Neural progenitor cell (in vitro differentiated cells): ENCODE measurements at regions not wholly inside any gene's neighbourhood (a gene's known extent, or its start where the extent isn't known, plus 50 kb on each side); places are given as distances from the start of the nearest gene placed in this dataset.

Source experiments
- EZH2phosphoT487 ChIP-seq: fragments of 200-600 bp; sonication (generic); IDR thresholded peaks from 2 replicates; pipeline ENCODE4 v1.6.1; 2017; ENCODE audit warnings: antibody characterized with exemption
- TF ChIP-seq, protein P1 (sequence below): fragments of 200-600 bp; sonication (generic); IDR thresholded peaks from 2 replicates; pipeline ENCODE4 v1.5.1; 2017; ENCODE audit warnings: antibody characterized with exemption, mild to moderate bottlenecking

DNA sequence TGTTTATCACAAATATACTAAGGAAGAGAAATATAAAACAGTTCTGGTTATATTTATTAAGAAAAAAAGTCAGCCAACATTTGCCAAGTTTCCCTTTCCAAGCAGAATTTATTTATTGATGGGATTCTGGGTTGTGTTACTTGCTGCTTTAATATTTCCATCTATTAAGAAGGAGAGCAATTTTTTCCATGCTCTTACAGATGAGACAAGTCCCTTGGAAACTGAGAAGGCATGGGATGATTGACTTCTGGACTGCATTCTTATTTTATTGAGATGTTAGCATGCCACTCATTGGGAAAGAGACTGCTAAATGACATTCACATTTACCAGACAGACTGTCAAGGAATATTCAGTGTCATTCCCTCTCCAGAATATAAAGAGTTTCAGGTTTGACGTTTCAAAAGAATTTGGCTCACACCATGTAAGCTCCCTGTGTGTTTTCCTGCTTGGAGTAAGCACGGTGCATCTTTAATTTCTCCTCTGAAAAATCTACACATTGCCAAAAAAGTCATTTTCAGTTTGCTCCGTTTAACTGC lies 1565.2 kb upstream of the GOT2 start:
- TF ChIP-seq EZH2phosphoT487, result no peak
- TF ChIP-seq, protein P1, sequence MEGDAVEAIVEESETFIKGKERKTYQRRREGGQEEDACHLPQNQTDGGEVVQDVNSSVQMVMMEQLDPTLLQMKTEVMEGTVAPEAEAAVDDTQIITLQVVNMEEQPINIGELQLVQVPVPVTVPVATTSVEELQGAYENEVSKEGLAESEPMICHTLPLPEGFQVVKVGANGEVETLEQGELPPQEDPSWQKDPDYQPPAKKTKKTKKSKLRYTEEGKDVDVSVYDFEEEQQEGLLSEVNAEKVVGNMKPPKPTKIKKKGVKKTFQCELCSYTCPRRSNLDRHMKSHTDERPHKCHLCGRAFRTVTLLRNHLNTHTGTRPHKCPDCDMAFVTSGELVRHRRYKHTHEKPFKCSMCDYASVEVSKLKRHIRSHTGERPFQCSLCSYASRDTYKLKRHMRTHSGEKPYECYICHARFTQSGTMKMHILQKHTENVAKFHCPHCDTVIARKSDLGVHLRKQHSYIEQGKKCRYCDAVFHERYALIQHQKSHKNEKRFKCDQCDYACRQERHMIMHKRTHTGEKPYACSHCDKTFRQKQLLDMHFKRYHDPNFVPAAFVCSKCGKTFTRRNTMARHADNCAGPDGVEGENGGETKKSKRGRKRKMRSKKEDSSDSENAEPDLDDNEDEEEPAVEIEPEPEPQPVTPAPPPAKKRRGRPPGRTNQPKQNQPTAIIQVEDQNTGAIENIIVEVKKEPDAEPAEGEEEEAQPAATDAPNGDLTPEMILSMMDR, result no peak
